K562 (cell line): ENCODE measurements at regions not wholly inside any gene's neighbourhood (a gene's known extent, or its start where the extent isn't known, plus 50 kb on each side); places are given as distances from the start of the nearest gene placed in this dataset.
A peak's percentile ranks its signal among the peaks of the same experiment; 100 is the strongest.

Experiments
- EWSR1 ChIP-seq: fragments of 450-650 bp; IDR thresholded peaks from 2 replicates; pipeline ENCODE4 v1.6.1; 2018; ENCODE audit warnings: borderline replicate concordance, mild to moderate bottlenecking, low read depth, moderate library complexity; ENCODE audit not compliant: partially characterized antibody
- FOXJ2 ChIP-seq: fragments of 200-800 bp; sonication (Bioruptor generic); IDR thresholded peaks from 2 replicates; pipeline ENCODE4 v1.6.1; 2016; ENCODE audit warnings: missing genetic modification characterization, missing compliant biosample characterization
- KDM1A ChIP-seq, 2 experiments: fragments of 450-650 bp; IDR thresholded peaks; 2 replicates each; pipeline ENCODE4 v1.6.1; 2016; ENCODE audit warnings: mild to moderate bottlenecking in 2 of 2
- OTX1 ChIP-seq: fragments of 450-650 bp; formaldehyde crosslinking; IDR thresholded peaks from 2 replicates; pipeline ENCODE4 v1.4.0; 2022; ENCODE audit warnings: mild to moderate bottlenecking
- PHB2 ChIP-seq: fragments of 450-650 bp; IDR thresholded peaks from 2 replicates; pipeline ENCODE4 v1.6.1; 2017; ENCODE audit warnings: low read depth
- SPI1 ChIP-seq: IDR thresholded peaks from 2 replicates; pipeline ENCODE4 v1.6.1; 2011; ENCODE audit warnings: low read depth, low read length, control low read depth, borderline replicate concordance
- SRSF9 ChIP-seq: fragments of 200-400 bp; formaldehyde crosslinking; IDR thresholded peaks from 2 replicates; pipeline ENCODE4 v1.6.1; 2017; ENCODE audit warnings: low read depth, low read length, borderline replicate concordance
- TAF9B ChIP-seq: fragments of 450-650 bp; IDR thresholded peaks from 2 replicates; pipeline ENCODE4 v1.6.1; 2018; ENCODE audit warnings: mild to moderate bottlenecking; ENCODE audit not compliant: partially characterized antibody
- ZNF12 ChIP-seq: sonication (generic); formaldehyde crosslinking; IDR thresholded peaks from 2 replicates; pipeline ENCODE4 v1.4.0; 2020; ENCODE audit warnings: mild to moderate bottlenecking, missing genetic modification reagents
- ZNF699 ChIP-seq: fragments of 250-450 bp; sonication (Bioruptor Pico); IDR thresholded peaks from 2 replicates; pipeline ENCODE4 v1.8.0; 2021; ENCODE audit warnings: mild to moderate bottlenecking, moderate library complexity; ENCODE audit not compliant: insufficient replicate concordance
- TF ChIP-seq, protein P1 (sequence below): fragments of 450-650 bp; IDR thresholded peaks from 2 replicates; pipeline ENCODE4 v1.6.1; 2016; ENCODE audit warnings: low read depth
- TF ChIP-seq, protein P2 (sequence below), 2 experiments: fragments of 450-650 bp; IDR thresholded peaks; 2 replicates each; pipeline ENCODE4 v1.6.1; 2016
- TF ChIP-seq, protein P3 (sequence below): fragments of 450-650 bp; formaldehyde crosslinking; IDR thresholded peaks from 2 replicates; pipeline ENCODE4 v1.4.0; 2020; ENCODE audit warnings: mild to moderate bottlenecking
- TF ChIP-seq, protein P4 (sequence below): sonication (generic); formaldehyde crosslinking; IDR thresholded peaks from 2 replicates; pipeline ENCODE4 v1.4.0; 2020; ENCODE audit warnings: mild to moderate bottlenecking, missing genetic modification reagents

DNA sequence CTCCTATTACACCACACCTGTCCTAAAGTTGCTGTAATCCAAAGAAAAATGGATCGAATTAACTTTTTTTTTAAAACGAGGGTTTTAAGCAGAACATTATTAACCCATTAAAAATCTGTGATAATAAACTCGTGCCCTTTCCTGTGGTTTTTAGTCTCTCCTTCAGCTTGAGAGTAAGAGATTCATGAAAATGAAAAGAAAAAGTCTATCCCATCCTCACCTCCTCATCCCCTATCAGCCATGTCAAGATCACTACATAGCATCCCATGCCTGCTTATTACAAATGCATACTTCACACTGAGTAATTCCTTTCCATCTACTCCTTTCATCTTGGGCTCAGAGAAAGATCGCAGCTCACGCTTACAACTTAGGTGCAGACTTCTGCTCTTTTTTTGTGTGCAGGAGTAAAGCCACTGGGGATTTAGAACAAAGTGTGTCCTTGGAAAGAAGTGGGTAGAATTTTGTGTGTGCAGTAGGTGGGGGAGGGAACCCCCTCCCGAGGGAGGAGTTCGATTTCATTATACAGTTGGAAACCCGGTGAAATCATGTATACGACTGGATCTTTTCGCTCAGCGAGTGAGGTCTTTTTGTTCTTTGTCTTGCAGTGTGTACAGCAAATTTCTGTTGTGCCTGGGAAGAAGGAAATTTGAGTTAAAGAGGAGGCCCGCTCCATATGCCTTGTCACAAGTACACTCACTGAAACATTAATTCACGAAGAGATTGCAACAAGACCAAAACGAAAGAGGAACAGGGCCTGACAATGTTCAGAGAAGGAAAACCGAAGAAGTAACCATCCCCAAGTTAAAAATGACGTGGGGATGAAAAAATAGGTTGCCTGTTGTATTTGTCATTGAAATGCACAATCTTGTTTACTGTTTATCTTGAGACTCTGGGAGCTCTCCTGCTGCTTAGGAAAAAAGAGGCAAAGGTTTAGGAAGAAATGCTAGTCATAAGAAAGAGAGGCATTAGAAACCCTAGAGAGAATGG, 146.5 kb upstream of the ZNF217 start (continued):
- TF ChIP-seq ZNF699 (CRISPR knock-in tag) (no peak), EWSR1 (no peak), SRSF9 (no peak), FOXJ2 (peak; percentile 35; the same call in 1 of the 2 replicates), SPI1 (peak; percentile 76), KDM1A (IDR thresholded peaks at IDR 0.05) (0 out of 4 replicates have a peak, but pooled peaks of 1 of the 2 experiments have one; percentile 37), TAF9B (no peak), ZNF12 (CRISPR knock-in tag) (no peak), PHB2 (no peak), OTX1 (CRISPR knock-in tag) (no peak)
- TF ChIP-seq, protein P1, sequence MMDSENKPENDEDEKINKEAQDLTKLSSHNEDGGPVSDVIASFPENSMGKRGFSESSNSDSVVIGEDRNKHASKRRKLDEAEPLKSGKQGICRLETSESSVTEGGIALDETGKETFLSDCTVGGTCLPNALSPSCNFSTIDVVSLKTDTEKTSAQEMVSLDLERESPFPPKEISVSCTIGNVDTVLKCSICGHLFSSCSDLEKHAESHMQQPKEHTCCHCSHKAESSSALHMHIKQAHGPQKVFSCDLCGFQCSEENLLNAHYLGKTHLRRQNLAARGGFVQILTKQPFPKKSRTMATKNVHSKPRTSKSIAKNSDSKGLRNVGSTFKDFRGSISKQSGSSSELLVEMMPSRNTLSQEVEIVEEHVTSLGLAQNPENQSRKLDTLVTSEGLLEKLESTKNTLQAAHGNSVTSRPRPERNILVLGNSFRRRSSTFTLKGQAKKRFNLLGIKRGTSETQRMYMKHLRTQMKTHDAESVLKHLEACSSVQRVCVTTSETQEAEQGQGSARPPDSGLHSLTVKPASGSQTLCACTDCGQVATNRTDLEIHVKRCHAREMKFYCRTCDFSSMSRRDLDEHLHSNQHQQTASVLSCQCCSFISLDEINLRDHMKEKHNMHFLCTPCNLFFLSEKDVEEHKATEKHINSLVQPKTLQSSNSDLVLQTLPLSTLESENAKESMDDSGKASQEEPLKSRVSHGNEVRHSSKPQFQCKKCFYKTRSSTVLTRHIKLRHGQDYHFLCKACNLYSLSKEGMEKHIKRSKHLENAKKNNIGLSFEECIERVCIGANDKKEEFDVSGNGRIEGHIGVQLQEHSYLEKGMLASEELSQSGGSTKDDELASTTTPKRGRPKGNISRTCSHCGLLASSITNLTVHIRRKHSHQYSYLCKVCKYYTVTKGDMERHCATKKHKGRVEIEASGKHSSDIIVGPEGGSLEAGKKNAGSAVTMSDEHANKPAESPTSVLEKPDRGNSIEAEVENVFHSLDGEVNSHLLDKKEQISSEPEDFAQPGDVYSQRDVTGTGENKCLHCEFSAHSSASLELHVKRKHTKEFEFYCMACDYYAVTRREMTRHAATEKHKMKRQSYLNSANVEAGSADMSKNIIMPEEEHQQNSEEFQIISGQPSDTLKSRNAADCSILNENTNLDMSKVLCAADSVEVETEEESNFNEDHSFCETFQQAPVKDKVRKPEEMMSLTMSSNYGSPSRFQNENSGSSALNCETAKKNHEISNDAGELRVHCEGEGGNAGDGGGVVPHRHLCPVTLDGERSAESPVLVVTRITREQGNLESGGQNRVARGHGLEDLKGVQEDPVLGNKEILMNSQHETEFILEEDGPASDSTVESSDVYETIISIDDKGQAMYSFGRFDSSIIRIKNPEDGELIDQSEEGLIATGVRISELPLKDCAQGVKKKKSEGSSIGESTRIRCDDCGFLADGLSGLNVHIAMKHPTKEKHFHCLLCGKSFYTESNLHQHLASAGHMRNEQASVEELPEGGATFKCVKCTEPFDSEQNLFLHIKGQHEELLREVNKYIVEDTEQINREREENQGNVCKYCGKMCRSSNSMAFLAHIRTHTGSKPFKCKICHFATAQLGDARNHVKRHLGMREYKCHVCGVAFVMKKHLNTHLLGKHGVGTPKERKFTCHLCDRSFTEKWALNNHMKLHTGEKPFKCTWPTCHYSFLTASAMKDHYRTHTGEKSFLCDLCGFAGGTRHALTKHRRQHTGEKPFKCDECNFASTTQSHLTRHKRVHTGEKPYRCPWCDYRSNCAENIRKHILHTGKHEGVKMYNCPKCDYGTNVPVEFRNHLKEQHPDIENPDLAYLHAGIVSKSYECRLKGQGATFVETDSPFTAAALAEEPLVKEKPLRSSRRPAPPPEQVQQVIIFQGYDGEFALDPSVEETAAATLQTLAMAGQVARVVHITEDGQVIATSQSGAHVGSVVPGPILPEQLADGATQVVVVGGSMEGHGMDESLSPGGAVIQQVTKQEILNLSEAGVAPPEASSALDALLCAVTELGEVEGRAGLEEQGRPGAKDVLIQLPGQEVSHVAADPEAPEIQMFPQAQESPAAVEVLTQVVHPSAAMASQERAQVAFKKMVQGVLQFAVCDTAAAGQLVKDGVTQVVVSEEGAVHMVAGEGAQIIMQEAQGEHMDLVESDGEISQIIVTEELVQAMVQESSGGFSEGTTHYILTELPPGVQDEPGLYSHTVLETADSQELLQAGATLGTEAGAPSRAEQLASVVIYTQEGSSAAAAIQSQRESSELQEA: no peak
- TF ChIP-seq, protein P2, sequence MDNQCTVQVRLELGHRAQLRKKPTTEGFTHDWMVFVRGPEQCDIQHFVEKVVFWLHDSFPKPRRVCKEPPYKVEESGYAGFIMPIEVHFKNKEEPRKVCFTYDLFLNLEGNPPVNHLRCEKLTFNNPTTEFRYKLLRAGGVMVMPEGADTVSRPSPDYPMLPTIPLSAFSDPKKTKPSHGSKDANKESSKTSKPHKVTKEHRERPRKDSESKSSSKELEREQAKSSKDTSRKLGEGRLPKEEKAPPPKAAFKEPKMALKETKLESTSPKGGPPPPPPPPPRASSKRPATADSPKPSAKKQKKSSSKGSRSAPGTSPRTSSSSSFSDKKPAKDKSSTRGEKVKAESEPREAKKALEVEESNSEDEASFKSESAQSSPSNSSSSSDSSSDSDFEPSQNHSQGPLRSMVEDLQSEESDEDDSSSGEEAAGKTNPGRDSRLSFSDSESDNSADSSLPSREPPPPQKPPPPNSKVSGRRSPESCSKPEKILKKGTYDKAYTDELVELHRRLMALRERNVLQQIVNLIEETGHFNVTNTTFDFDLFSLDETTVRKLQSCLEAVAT (IDR thresholded peaks at IDR 0.05): peak; percentile 15 to 56; a peak in 1 of 4 replicates
- TF ChIP-seq, protein P3, sequence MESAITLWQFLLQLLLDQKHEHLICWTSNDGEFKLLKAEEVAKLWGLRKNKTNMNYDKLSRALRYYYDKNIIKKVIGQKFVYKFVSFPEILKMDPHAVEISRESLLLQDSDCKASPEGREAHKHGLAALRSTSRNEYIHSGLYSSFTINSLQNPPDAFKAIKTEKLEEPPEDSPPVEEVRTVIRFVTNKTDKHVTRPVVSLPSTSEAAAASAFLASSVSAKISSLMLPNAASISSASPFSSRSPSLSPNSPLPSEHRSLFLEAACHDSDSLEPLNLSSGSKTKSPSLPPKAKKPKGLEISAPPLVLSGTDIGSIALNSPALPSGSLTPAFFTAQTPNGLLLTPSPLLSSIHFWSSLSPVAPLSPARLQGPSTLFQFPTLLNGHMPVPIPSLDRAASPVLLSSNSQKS (CRISPR knock-in tag): no peak
- TF ChIP-seq, protein P4, sequence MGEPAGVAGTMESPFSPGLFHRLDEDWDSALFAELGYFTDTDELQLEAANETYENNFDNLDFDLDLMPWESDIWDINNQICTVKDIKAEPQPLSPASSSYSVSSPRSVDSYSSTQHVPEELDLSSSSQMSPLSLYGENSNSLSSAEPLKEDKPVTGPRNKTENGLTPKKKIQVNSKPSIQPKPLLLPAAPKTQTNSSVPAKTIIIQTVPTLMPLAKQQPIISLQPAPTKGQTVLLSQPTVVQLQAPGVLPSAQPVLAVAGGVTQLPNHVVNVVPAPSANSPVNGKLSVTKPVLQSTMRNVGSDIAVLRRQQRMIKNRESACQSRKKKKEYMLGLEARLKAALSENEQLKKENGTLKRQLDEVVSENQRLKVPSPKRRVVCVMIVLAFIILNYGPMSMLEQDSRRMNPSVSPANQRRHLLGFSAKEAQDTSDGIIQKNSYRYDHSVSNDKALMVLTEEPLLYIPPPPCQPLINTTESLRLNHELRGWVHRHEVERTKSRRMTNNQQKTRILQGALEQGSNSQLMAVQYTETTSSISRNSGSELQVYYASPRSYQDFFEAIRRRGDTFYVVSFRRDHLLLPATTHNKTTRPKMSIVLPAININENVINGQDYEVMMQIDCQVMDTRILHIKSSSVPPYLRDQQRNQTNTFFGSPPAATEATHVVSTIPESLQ (CRISPR knock-in tag): no peak
